GM10248 (cell line): ENCODE measurements at regions not wholly inside any gene's neighbourhood (a gene's known extent, or its start where the extent isn't known, plus 50 kb on each side); places are given as distances from the start of the nearest gene placed in this dataset.

Experiments
- CTCF ChIA-PET: fragments of 300-600 bp; sonication (Branson Sonifier 250); formaldehyde crosslinking; extraction: SDS; loops from one replicate; lab custom pipeline; 2021; ENCODE audit warnings: antibody characterized with exemption; lab: Yijun Ruan, JAX
- POLR2A ChIA-PET: fragments of 350-650 bp; sonication (Branson Sonifier 250); formaldehyde crosslinking; extraction: SDS; loops from one replicate; lab custom pipeline; 2020; ENCODE audit warnings: antibody characterized with exemption; lab: Yijun Ruan, JAX
- DNase-seq: peaks from one replicate; pipeline ENCODE4 v3.0.0; 2012; ENCODE audit errors: extremely low spot score
- TF ChIP-seq, protein P1 (sequence below): IDR thresholded peaks from 2 replicates; pipeline ENCODE4 v1.5.1; 2012; ENCODE audit warnings: mild to moderate bottlenecking, low read depth; ENCODE audit errors: extremely low read depth, missing control alignments, control extremely low read depth

DNA sequence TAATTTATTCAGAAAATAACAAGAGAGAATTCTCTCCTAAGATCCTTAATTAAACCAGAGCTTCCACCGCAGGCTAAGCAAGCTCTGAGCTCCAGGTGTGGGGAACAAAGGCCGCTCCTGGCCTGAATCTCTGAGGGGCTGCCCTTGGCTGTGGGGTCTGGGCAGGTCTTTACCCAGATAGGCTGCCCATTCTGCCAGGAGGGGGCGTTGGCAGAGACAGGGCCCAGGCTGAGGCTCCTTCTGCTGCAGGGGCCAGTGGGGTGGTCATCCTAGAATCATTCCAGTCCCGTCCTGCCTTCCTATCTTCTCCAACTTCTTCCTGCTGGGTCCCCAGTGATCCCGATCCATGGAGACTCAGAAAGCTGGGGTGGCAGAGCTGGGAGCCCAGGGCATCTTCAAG is 82.9 kb upstream of the POU3F1 start:
- DNase-seq, result no peak
- CTCF ChIA-PET, result interaction anchor here (0.9 to 3.2 kb wide), 4 partner anchors 9 to 22 kb away, joined by 3 to 16 read pairs (median 4); no protein-coding TSS in a partner anchor
- POLR2A ChIA-PET, result no interaction called here
- TF ChIP-seq, protein P1, sequence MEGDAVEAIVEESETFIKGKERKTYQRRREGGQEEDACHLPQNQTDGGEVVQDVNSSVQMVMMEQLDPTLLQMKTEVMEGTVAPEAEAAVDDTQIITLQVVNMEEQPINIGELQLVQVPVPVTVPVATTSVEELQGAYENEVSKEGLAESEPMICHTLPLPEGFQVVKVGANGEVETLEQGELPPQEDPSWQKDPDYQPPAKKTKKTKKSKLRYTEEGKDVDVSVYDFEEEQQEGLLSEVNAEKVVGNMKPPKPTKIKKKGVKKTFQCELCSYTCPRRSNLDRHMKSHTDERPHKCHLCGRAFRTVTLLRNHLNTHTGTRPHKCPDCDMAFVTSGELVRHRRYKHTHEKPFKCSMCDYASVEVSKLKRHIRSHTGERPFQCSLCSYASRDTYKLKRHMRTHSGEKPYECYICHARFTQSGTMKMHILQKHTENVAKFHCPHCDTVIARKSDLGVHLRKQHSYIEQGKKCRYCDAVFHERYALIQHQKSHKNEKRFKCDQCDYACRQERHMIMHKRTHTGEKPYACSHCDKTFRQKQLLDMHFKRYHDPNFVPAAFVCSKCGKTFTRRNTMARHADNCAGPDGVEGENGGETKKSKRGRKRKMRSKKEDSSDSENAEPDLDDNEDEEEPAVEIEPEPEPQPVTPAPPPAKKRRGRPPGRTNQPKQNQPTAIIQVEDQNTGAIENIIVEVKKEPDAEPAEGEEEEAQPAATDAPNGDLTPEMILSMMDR, result peak; percentile 12

GRCh38 chr1:38128926-38129453 is 82.4 kb upstream of the POU3F1 start:
- ChIA-PET CTCF (interaction anchor here (1.2 to 3.2 kb wide), 2 partner anchors 8 to 12 kb away, joined by 3 to 16 read pairs; no protein-coding TSS in a partner anchor), POLR2A (no interaction called here)
- no peak for DNase-seq
- TF ChIP-seq, protein P1, result no peak

DNA sequence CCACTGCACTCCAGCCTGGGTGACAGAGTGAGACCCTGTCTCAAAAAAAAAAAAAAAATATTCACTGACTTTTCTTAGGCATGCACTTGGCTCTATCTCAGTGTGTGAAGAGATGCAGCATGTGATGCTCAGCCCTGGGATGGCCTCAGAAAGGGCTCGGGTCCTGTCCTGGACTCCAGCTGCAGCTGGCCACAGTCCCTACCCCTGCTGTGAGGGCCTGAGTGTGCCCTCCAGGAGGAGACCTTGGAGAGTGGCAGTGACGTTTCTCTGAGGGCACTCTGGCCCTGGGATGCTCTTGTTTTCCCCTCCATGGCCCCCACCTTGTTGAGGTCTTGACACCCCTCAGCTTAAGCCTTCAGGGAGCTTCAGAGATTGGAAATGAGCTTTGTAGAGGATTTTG is 81.9 kb upstream of the POU3F1 start:
- ChIA-PET CTCF (interaction anchor here (3.2 kb wide), 1 partner anchor 8 kb away, joined by 16 read pairs; no protein-coding TSS in a partner anchor), POLR2A (no interaction called here)
- DNase-seq, result no peak
- TF ChIP-seq, protein P1, result no peak

- POLR2A ChIA-PET, result no interaction called here
- TF ChIP-seq, protein P1, result no peak
- CTCF ChIA-PET, result interaction anchor here (1.0 kb wide), 1 partner anchor 11 kb away, joined by 3 read pairs; no protein-coding TSS in a partner anchor
- DNase-seq, result no peak
Measured at GRCh38 chr1:38127428-38127827, 80.8 kb upstream of the POU3F1 start.

DNA sequence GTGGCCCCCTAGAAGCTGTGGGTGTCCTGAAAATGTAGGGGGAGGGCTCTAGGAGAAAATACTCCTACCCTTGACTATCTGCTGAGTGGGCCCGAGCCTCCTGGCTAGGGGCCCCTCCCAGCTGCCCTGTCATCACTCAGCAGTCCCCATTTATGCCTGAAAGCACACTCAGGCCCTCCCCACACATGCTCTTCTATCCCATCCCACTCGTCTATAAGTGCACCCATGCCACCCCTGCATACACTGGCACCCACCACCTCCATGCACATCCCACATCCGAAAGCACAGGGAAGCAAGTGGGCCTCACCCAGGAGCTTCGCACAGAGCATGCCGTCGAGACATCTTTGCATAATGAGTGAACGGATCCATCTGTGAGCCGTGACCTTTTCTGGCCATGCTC is 80.4 kb upstream of the POU3F1 start:
- no peak for DNase-seq
- POLR2A ChIA-PET, result no interaction called here
- TF ChIP-seq, protein P1, result no peak
- CTCF ChIA-PET, result interaction anchor here (1.0 kb wide), 1 partner anchor 12 kb away, joined by 3 read pairs; no protein-coding TSS in a partner anchor

GRCh38 chr1:38125837-38126520 is 79.4 kb upstream of the POU3F1 start:
- POLR2A ChIA-PET, result no interaction called here
- CTCF ChIA-PET, result no interaction called here
- DNase-seq, result no peak
- TF ChIP-seq, protein P1, result no peak
